Endothelial cell (in vitro differentiated cells): ENCODE measurements at regions not wholly inside any gene's neighbourhood (a gene's known extent, or its start where the extent isn't known, plus 50 kb on each side); places are given as distances from the start of the nearest gene placed in this dataset.

Source experiments
- DNase-seq: peaks from one replicate; pipeline ENCODE4 v3.0.0; 2021; ENCODE audit warnings: low spot score
- H3K27ac Mint-ChIP-seq: one replicate; pipeline ENCODE4 v1.8.0; 2021; ENCODE audit warnings: mixed read lengths, inconsistent platforms; ENCODE audit not compliant: unreplicated experiment
- H3K27me3 Mint-ChIP-seq: one replicate; pipeline ENCODE4 v1.8.0; 2021; ENCODE audit warnings: mild to moderate bottlenecking, moderate library complexity, mixed read lengths, inconsistent platforms; ENCODE audit not compliant: unreplicated experiment
- H3K36me3 Mint-ChIP-seq: one replicate; pipeline ENCODE4 v1.8.0; 2021; ENCODE audit warnings: mild to moderate bottlenecking, low read depth, mixed read lengths, inconsistent platforms; ENCODE audit not compliant: unreplicated experiment
- H3K4me1 Mint-ChIP-seq: one replicate; pipeline ENCODE4 v1.8.0; 2021; ENCODE audit warnings: mild to moderate bottlenecking, mixed read lengths, inconsistent platforms; ENCODE audit not compliant: unreplicated experiment
- H3K4me3 Mint-ChIP-seq: one replicate; pipeline ENCODE4 v1.8.0; 2021; ENCODE audit warnings: mild to moderate bottlenecking, mixed read lengths, inconsistent platforms; ENCODE audit not compliant: unreplicated experiment
- H3K9me3 Mint-ChIP-seq: one replicate; pipeline ENCODE4 v1.8.0; 2021; ENCODE audit warnings: mixed read lengths, inconsistent platforms; ENCODE audit not compliant: unreplicated experiment
- TF ChIP-seq, protein P1 (sequence below): fragments of 200-600 bp; sonication (generic); IDR thresholded peaks from one replicate; pipeline ENCODE4 v1.5.0; 2021; ENCODE audit warnings: antibody characterized with exemption; ENCODE audit not compliant: unreplicated experiment

GRCh38 chrX:150257353-150258175, 105.6 kb upstream of the MAMLD1 start:
- H3K36me3 Mint-ChIP-seq: no peaks in the 10 kb centered on the region
- H3K27ac Mint-ChIP-seq: no peak overlapping the region
- TF ChIP-seq, protein P1, sequence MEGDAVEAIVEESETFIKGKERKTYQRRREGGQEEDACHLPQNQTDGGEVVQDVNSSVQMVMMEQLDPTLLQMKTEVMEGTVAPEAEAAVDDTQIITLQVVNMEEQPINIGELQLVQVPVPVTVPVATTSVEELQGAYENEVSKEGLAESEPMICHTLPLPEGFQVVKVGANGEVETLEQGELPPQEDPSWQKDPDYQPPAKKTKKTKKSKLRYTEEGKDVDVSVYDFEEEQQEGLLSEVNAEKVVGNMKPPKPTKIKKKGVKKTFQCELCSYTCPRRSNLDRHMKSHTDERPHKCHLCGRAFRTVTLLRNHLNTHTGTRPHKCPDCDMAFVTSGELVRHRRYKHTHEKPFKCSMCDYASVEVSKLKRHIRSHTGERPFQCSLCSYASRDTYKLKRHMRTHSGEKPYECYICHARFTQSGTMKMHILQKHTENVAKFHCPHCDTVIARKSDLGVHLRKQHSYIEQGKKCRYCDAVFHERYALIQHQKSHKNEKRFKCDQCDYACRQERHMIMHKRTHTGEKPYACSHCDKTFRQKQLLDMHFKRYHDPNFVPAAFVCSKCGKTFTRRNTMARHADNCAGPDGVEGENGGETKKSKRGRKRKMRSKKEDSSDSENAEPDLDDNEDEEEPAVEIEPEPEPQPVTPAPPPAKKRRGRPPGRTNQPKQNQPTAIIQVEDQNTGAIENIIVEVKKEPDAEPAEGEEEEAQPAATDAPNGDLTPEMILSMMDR: no peak
- H3K27me3 Mint-ChIP-seq: no peaks in the 10 kb centered on the region
- H3K9me3 Mint-ChIP-seq: no peaks in the 10 kb centered on the region
- peaks cover 16% of the 10 kb centered on the region for H3K4me1 Mint-ChIP-seq
- H3K4me3 Mint-ChIP-seq: no peak overlapping the region
- DNase-seq: no peak

DNA sequence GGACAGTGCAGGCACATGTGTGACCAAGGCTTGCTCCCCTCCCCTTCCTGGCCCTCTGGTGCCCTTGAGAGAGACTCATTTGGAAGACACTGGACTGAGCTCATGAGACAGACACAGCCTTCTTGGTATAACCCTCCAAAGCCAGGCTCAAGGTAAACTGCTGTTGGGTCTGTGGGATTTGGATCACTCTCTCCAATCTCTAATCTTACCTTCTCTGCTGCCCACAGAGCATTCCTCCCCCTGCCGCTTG, 105.0 kb upstream of the MAMLD1 start:
- Mint-ChIP-seq H3K27ac (no peak overlapping the region), H3K9me3 (no peaks in the 10 kb centered on the region), H3K27me3 (no peaks in the 10 kb centered on the region), H3K4me3 (no peak overlapping the region), H3K4me1 (peaks cover 16% of the 10 kb centered on the region), H3K36me3 (no peaks in the 10 kb centered on the region)
- TF ChIP-seq, protein P1: no peak
- DNase-seq: no peak

DNA sequence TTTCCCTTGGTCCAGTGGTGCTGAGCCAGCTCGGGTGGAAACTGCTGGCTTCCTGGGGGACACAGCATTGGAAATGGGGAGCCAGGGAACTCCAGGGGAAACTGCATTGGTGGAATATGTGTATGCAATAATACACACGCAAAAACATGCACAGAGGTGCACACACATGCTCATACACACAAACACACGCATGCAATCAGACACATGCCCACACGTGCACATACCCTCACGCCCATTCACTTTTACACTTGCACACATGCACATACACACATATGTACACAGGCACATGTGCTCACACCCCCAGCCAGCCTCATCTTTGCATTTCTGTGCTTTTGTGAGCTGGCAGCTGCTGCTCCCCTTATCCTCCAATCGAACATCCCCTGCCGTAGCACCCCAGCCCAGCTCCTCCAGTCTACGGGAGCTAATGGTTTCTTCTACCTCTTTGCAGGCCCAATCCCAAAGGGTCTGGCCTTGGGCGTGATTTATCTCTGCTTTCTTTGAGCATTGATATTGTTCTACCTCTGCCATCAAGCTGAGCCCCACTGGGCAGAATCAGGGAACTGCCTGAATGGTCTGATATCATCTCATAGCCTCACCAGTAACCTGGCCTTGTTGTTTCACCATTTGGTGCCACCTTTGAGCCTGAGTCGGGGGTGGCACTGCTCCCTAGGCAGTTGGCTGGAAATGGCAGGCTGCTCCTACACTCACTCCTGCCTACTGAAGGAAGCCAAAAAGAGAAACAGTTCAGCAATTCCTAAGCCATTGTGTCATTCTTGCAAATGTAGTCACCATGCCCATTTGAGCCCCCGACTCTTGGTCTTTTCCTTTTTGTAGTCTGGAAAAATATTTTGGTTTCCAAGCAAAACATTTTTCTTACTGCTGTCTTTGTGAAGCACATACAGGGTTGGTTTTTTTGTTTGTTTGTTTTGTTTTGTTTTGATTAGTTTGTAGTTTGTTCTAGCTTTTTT, 104.4 kb upstream of the MAMLD1 start:
- peaks cover 16% of the 10 kb centered on the region for H3K4me1 Mint-ChIP-seq
- no peaks in the 10 kb centered on the region for H3K27me3 Mint-ChIP-seq
- no peak for DNase-seq
- TF ChIP-seq, protein P1: no peak
- no peaks in the 10 kb centered on the region for H3K36me3 Mint-ChIP-seq
- no peaks in the 10 kb centered on the region for H3K9me3 Mint-ChIP-seq
- H3K4me3 Mint-ChIP-seq: no peak overlapping the region
- H3K27ac Mint-ChIP-seq: no peak overlapping the region

DNA sequence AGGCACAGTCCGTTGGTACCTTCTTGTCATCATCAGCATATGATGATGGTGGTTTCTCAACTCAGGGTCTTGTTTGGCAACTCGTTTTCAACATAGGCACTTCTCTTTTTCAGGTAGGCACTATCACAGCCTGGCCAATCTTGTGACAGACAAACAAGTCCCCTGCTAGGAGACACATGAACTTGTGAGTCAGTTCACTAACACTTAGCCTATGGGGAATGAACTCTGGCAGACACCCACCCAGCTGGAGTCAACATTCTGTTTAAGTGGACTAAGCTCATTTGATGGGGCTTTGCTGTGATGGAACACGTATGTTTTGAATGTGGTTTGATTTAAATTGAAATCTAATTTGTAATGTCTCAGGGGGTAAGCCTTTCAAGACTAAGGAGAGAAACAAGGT, 100.7 kb upstream of the MAMLD1 start:
- no peaks in the 10 kb centered on the region for H3K27me3 Mint-ChIP-seq
- H3K9me3 Mint-ChIP-seq: no peaks in the 10 kb centered on the region
- H3K27ac Mint-ChIP-seq: no peak overlapping the region
- TF ChIP-seq, protein P1: no peak
- H3K4me1 Mint-ChIP-seq: peaks cover 13% of the 10 kb centered on the region
- H3K4me3 Mint-ChIP-seq: no peak overlapping the region
- H3K36me3 Mint-ChIP-seq: no peaks in the 10 kb centered on the region
- no peak for DNase-seq

- no peaks in the 10 kb centered on the region for H3K9me3 Mint-ChIP-seq
These were observed 94.2 kb upstream of the MAMLD1 start for GRCh38 chrX:150268839-150269355.

More at GRCh38 chrX:150268839-150269355, 94.2 kb upstream of the MAMLD1 start:
- Mint-ChIP-seq H3K4me1 (no peaks in the 10 kb centered on the region), H3K36me3 (no peaks in the 10 kb centered on the region), H3K4me3 (no peak overlapping the region), H3K27me3 (peaks cover 3% of the 10 kb centered on the region), H3K27ac (no peak overlapping the region)
- TF ChIP-seq, protein P1: no peak
- DNase-seq: no peak
